Endothelial cell (in vitro differentiated cells): ENCODE measurements at regions not wholly inside any gene's neighbourhood (a gene's known extent, or its start where the extent isn't known, plus 50 kb on each side); places are given as distances from the start of the nearest gene placed in this dataset.

ENCODE experiments used
- DNase-seq: peaks from one replicate; pipeline ENCODE4 v3.0.0; 2021; ENCODE audit warnings: low spot score
- H3K27ac Mint-ChIP-seq: one replicate; pipeline ENCODE4 v1.8.0; 2021; ENCODE audit warnings: mixed read lengths, inconsistent platforms; ENCODE audit not compliant: unreplicated experiment
- H3K27me3 Mint-ChIP-seq: one replicate; pipeline ENCODE4 v1.8.0; 2021; ENCODE audit warnings: mild to moderate bottlenecking, moderate library complexity, mixed read lengths, inconsistent platforms; ENCODE audit not compliant: unreplicated experiment
- H3K36me3 Mint-ChIP-seq: one replicate; pipeline ENCODE4 v1.8.0; 2021; ENCODE audit warnings: mild to moderate bottlenecking, low read depth, mixed read lengths, inconsistent platforms; ENCODE audit not compliant: unreplicated experiment
- H3K4me1 Mint-ChIP-seq: one replicate; pipeline ENCODE4 v1.8.0; 2021; ENCODE audit warnings: mild to moderate bottlenecking, mixed read lengths, inconsistent platforms; ENCODE audit not compliant: unreplicated experiment
- H3K4me3 Mint-ChIP-seq: one replicate; pipeline ENCODE4 v1.8.0; 2021; ENCODE audit warnings: mild to moderate bottlenecking, mixed read lengths, inconsistent platforms; ENCODE audit not compliant: unreplicated experiment
- H3K9me3 Mint-ChIP-seq: one replicate; pipeline ENCODE4 v1.8.0; 2021; ENCODE audit warnings: mixed read lengths, inconsistent platforms; ENCODE audit not compliant: unreplicated experiment
- TF ChIP-seq, protein P1 (sequence below): fragments of 200-600 bp; sonication (generic); IDR thresholded peaks from one replicate; pipeline ENCODE4 v1.5.0; 2021; ENCODE audit warnings: antibody characterized with exemption; ENCODE audit not compliant: unreplicated experiment

DNA sequence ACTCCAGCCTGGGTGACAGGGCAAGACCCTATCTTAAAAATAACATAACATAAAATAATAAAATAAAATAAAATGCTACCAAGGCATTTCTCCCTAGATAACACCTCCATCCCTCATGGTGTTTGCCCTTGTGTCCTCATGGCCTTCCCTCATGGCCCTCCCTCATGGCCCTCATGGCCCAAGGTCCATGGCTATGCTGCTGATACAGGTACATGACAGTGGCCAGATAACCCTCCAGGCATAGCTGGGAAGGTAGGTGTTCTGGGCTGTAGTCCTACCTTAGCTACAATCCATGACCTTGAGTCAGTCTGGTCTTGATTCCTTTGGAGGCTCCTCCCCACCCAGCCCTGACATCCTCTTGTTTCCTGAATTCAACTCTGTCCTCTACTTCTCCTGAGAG is 75.2 kb downstream of the PJA1 start:
- Mint-ChIP-seq H3K27me3 (peaks cover 2% of the 10 kb centered on the region), H3K4me1 (no peaks in the 10 kb centered on the region), H3K36me3 (no peaks in the 10 kb centered on the region), H3K4me3 (no peak overlapping the region), H3K9me3 (no peaks in the 10 kb centered on the region), H3K27ac (no peak overlapping the region)
- TF ChIP-seq, protein P1, sequence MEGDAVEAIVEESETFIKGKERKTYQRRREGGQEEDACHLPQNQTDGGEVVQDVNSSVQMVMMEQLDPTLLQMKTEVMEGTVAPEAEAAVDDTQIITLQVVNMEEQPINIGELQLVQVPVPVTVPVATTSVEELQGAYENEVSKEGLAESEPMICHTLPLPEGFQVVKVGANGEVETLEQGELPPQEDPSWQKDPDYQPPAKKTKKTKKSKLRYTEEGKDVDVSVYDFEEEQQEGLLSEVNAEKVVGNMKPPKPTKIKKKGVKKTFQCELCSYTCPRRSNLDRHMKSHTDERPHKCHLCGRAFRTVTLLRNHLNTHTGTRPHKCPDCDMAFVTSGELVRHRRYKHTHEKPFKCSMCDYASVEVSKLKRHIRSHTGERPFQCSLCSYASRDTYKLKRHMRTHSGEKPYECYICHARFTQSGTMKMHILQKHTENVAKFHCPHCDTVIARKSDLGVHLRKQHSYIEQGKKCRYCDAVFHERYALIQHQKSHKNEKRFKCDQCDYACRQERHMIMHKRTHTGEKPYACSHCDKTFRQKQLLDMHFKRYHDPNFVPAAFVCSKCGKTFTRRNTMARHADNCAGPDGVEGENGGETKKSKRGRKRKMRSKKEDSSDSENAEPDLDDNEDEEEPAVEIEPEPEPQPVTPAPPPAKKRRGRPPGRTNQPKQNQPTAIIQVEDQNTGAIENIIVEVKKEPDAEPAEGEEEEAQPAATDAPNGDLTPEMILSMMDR: no peak
- DNase-seq: no peak

DNA sequence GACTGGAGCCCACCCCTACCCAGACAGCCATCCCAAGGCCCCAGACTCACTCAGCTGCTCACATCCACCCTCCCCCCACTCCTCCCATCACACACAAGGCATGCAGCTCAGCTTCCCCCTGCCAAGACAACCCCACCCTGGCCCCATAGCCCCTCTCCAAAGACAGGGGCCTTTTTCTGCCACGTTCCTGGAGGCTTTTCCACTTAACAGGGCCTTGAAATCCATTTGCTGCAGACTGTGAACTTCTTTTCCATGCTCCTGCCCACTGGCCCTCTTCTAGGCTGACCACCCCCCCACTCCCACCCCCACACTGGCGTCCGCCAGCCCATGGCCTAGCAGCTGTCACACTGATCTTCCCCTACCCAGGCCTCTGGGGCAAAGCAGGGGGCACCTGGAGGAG is 76.0 kb downstream of the PJA1 start:
- no peaks in the 10 kb centered on the region for H3K9me3 Mint-ChIP-seq
- H3K4me3 Mint-ChIP-seq: no peak overlapping the region
- H3K4me1 Mint-ChIP-seq: no peaks in the 10 kb centered on the region
- no peaks in the 10 kb centered on the region for H3K36me3 Mint-ChIP-seq
- TF ChIP-seq, protein P1: no peak
- peaks cover 2% of the 10 kb centered on the region for H3K27me3 Mint-ChIP-seq
- DNase-seq: no peak
- H3K27ac Mint-ChIP-seq: no peak overlapping the region

DNA sequence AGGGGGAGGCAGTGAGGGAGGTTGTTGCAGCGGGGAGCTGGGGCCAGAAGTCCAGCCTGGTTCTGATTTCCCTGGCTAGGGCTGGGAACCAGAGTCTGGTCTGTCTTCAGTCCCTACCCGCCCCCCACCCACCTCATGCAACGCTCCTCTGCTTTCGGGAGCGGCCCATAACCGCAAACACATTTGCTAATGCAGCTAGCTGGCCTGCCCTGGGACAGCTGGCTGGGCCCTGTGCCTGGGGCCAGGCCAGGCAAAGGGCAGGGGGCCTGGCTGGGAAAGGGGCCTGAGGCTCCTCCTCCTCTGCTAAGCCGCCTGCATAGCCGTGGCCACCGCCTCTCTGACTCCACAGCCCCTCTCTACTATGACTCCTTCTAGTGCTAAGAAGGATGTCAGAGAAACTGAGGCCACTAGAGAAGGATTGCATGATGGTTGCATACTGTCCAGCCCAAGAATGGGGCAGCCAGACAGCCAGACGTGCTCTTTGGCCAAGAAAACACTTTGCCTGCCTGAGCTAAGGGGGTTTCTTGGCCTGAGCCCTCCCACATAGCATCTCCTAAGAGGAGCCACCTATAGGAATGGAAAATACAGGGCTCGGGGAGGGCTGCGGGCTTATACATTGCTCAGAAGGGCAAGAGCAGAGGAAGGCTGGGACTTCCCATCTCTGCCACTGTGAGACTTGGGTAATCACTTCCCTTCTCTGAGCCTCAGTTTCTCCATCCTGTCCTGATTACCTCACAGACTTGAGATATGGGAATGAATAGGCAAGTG is 76.9 kb downstream of the PJA1 start:
- Mint-ChIP-seq H3K27ac (no peak overlapping the region), H3K36me3 (no peaks in the 10 kb centered on the region), H3K27me3 (peaks cover 2% of the 10 kb centered on the region), H3K9me3 (no peaks in the 10 kb centered on the region), H3K4me1 (no peaks in the 10 kb centered on the region), H3K4me3 (no peak overlapping the region)
- no peak for DNase-seq
- TF ChIP-seq, protein P1: no peak

DNA sequence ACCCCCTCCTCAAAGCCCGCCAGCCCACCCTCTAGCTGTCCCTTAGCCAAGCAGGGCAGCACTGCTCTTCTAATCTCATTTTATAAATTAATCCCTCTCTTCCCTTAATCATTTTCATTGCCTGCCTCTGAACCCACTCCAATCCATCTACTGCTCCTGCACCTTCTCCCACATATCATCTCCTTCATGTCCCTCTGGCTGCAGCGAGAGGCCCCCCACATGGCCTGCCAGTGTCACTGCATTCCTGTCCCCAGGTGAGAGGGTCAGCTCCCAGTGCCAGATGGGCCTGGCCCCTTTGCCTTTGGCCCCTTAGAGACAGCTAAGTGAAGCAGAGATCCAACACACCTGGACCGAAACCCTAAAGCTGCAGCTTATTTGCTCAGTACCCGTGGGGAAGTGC is 79.4 kb downstream of the PJA1 start:
- Mint-ChIP-seq H3K27me3 (peaks cover 1% of the 10 kb centered on the region), H3K9me3 (no peaks in the 10 kb centered on the region), H3K36me3 (no peaks in the 10 kb centered on the region), H3K27ac (no peak overlapping the region), H3K4me1 (no peaks in the 10 kb centered on the region), H3K4me3 (no peak overlapping the region)
- TF ChIP-seq, protein P1: no peak
- no peak for DNase-seq

DNA sequence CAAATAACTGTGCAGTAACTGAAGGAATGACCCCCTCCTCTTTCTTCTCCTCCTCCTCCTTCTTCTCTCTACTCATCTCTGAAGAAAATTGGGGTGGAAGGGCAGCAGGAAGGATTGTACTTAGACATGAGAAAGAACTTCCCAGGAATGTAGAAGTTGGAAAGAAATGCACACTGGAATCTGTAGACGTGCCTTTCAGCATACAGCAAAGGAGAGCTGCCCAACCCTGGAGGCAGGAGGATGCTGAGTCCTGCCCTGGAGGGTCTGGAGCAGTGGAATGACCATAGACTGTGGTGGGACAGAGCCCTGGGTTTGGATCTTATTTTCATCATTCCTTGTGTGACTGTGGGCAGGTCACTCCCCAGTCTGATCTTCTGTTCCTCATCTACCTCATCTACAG is 80.1 kb downstream of the PJA1 start:
- DNase-seq: no peak
- TF ChIP-seq, protein P1: no peak
- no peak overlapping the region for H3K4me3 Mint-ChIP-seq
- H3K9me3 Mint-ChIP-seq: no peaks in the 10 kb centered on the region
- no peak overlapping the region for H3K27ac Mint-ChIP-seq
- no peaks in the 10 kb centered on the region for H3K4me1 Mint-ChIP-seq
- H3K27me3 Mint-ChIP-seq: no peaks in the 10 kb centered on the region
- H3K36me3 Mint-ChIP-seq: no peaks in the 10 kb centered on the region
